GM23338 (cell line): ENCODE measurements at regions not wholly inside any gene's neighbourhood (a gene's known extent, or its start where the extent isn't known, plus 50 kb on each side); places are given as distances from the start of the nearest gene placed in this dataset.

Experiments used
- CREB1 ChIP-seq: fragments of 250-450 bp; sonication (Bioruptor Pico); IDR thresholded peaks from 2 replicates; pipeline ENCODE4 v1.5.0; 2020; ENCODE audit warnings: low read depth, mild to moderate bottlenecking, moderate library complexity
- CTCF ChIP-seq, 2 experiments: fragments of 200-600 bp in 1 of 2; sonication (generic) in 1 of 2; conservative IDR thresholded peaks; 2 replicates each; pipeline versions ENCODE4 v1.5.1 to v1.6.1; 2016 to 2017; ENCODE audit warnings: antibody characterized with exemption in 2 of 2, low read depth in 2 of 2, mild to moderate bottlenecking in 2 of 2, moderate library complexity in 1 of 2
- EZH2 ChIP-seq: fragments of 200-600 bp; sonication (generic); IDR thresholded peaks from one replicate; pipeline ENCODE4 v1.8.0; 2017; ENCODE audit warnings: antibody characterized with exemption, mild to moderate bottlenecking, low read depth; ENCODE audit not compliant: unreplicated experiment
- EZH2phosphoT487 ChIP-seq: fragments of 200-600 bp; sonication (generic); IDR thresholded peaks from one replicate; pipeline ENCODE4 v1.8.1; 2018; ENCODE audit warnings: antibody characterized with exemption; ENCODE audit not compliant: unreplicated experiment
- NANOG ChIP-seq: IDR thresholded peaks from 2 replicates; pipeline ENCODE4 v1.6.1; 2016; ENCODE audit warnings: antibody characterized with exemption, borderline replicate concordance
- POLR2AphosphoS5 ChIP-seq: IDR thresholded peaks from 2 replicates; pipeline ENCODE4 v1.6.1; 2016; ENCODE audit warnings: antibody characterized with exemption, low read depth
- REST ChIP-seq: IDR thresholded peaks from one replicate; pipeline ENCODE4 v1.6.1; 2018; ENCODE audit warnings: antibody characterized with exemption; ENCODE audit not compliant: unreplicated experiment
- STAT1 ChIP-seq: IDR thresholded peaks from one replicate; pipeline ENCODE4 v1.6.1; 2016; ENCODE audit warnings: antibody characterized with exemption; ENCODE audit not compliant: unreplicated experiment
- ZNF114 ChIP-seq: fragments of 250-450 bp; sonication (Bioruptor Pico); IDR thresholded peaks from 2 replicates; pipeline ENCODE4 v1.5.0; 2020; ENCODE audit warnings: mild to moderate bottlenecking, moderate library complexity
- ZNF331 ChIP-seq: fragments of 250-450 bp; sonication (Bioruptor Pico); IDR thresholded peaks from 2 replicates; pipeline ENCODE4 v1.5.0; 2020; ENCODE audit warnings: low read depth, mild to moderate bottlenecking, moderate library complexity
- ZNF462 ChIP-seq: fragments of 250-450 bp; sonication (Bioruptor Pico); IDR thresholded peaks from 2 replicates; pipeline ENCODE4 v1.5.0; 2020; ENCODE audit warnings: mild to moderate bottlenecking, moderate library complexity
- TF ChIP-seq, protein P1 (sequence below): IDR thresholded peaks from 2 replicates; pipeline ENCODE4 v1.6.1; 2016; ENCODE audit warnings: antibody characterized with exemption

DNA sequence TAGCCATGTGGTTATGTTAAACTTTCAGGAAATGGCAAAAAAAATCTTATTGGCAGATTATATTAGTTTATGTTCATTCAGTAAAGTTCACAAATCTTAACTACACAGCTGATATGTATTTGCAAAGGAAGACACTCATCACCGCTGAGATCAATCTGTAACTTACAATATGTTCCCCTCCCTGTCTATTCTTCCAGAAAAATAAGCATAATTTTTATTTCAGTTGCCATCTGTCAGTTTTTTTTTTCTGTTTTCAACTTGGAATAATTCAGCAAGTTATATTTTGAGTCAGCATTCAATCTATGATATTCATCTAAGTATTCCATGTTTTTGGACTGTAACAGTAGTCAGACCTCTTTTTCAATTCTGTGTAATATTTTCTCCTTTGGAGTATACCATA, 1019.9 kb upstream of the PTPRD start:
- TF ChIP-seq CTCF (conservative IDR thresholded peaks at IDR 0.05; ENCODE audit: low read depth in 2 of 2): no peak
- no peak for TF ChIP-seq REST
- TF ChIP-seq POLR2AphosphoS5: no peak
- no peak for TF ChIP-seq EZH2
- TF ChIP-seq EZH2phosphoT487: no peak
- no peak for TF ChIP-seq ZNF331 (CRISPR knock-in tag)
- no peak for TF ChIP-seq NANOG
- TF ChIP-seq ZNF462 (CRISPR knock-in tag): no peak
- TF ChIP-seq STAT1: no peak
- no peak for TF ChIP-seq CREB1 (CRISPR knock-in tag)
- TF ChIP-seq ZNF114: no peak
- TF ChIP-seq, protein P1, sequence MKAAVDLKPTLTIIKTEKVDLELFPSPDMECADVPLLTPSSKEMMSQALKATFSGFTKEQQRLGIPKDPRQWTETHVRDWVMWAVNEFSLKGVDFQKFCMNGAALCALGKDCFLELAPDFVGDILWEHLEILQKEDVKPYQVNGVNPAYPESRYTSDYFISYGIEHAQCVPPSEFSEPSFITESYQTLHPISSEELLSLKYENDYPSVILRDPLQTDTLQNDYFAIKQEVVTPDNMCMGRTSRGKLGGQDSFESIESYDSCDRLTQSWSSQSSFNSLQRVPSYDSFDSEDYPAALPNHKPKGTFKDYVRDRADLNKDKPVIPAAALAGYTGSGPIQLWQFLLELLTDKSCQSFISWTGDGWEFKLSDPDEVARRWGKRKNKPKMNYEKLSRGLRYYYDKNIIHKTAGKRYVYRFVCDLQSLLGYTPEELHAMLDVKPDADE: no peak
